ENCODE measurements at regions not wholly inside any gene's neighbourhood (a gene's known extent, or its start where the extent isn't known, plus 50 kb on each side); places are given as distances from the start of the nearest gene placed in this dataset.

GRCh38 chr12:113759135-113759534 lies 207.0 kb downstream of the RBM19 start:
- H3K36me3 ChIP-seq, result no peaks in the 10 kb centered on the region
- H3K4me3 ChIP-seq, result no peak overlapping the region
- peaks cover 0 to 88% (median 2%) of the 10 kb centered on the region in 4 donors for H3K27me3 ChIP-seq
- no peak for DNase-seq
- H3K27ac ChIP-seq, result no peak overlapping the region
- H3K9me3 ChIP-seq, result no peaks in the 10 kb centered on the region
- intact Hi-C loops (cut with DNase I), result no loop called here
- WGBS, 2 donors, result 85 to 92% methylated on average over 2 of the region's 2 CpGs
- no peaks in the 10 kb centered on the region for H3K4me1 ChIP-seq
- TF ChIP-seq POLR2A (IDR thresholded peaks at IDR 0.05) (no peak), CTCF (IDR thresholded peaks at IDR 0.05) (no peak)

- 58 to 68% methylated on average over 6 of the region's 6 CpGs for WGBS, 2 donors
- TF ChIP-seq POLR2A (IDR thresholded peaks at IDR 0.05) (no peak), CTCF (IDR thresholded peaks at IDR 0.05) (no peak)
- Histone ChIP-seq H3K27me3 (peaks cover 0 to 88% (median 2%) of the 10 kb centered on the region in 4 donors), H3K4me3 (no peak overlapping the region), H3K9me3 (no peaks in the 10 kb centered on the region), H3K36me3 (no peaks in the 10 kb centered on the region), H3K4me1 (no peaks in the 10 kb centered on the region), H3K27ac (no peak overlapping the region)
- intact Hi-C loops (cut with DNase I), result no loop called here
- no peak for DNase-seq
These were observed 207.8 kb downstream of the RBM19 start for GRCh38 chr12:113758165-113758924.

GRCh38 chr12:113757221-113758002 lies 208.7 kb downstream of the RBM19 start:
- Histone ChIP-seq H3K9me3 (no peaks in the 10 kb centered on the region), H3K4me1 (no peaks in the 10 kb centered on the region), H3K4me3 (no peak overlapping the region), H3K27me3 (peaks cover 0 to 87% (median 2%) of the 10 kb centered on the region in 4 donors), H3K36me3 (no peaks in the 10 kb centered on the region), H3K27ac (no peak overlapping the region)
- no peak for DNase-seq
- TF ChIP-seq POLR2A (IDR thresholded peaks at IDR 0.05) (no peak), CTCF (IDR thresholded peaks at IDR 0.05) (no peak)
- intact Hi-C loops (cut with DNase I), result no loop called here
- 54 to 55% methylated on average over 8 to 11 of the region's 14 CpGs for whole genome bisulfite sequencing, 2 donors

GRCh38 chr12:113756609-113757008 lies 209.5 kb downstream of the RBM19 start:
- Histone ChIP-seq H3K27me3 (peaks cover 0 to 86% (median 2%) of the 10 kb centered on the region in 4 donors), H3K27ac (no peak overlapping the region), H3K36me3 (no peaks in the 10 kb centered on the region), H3K9me3 (no peaks in the 10 kb centered on the region), H3K4me3 (no peak overlapping the region), H3K4me1 (no peaks in the 10 kb centered on the region)
- TF ChIP-seq POLR2A (IDR thresholded peaks at IDR 0.05) (no peak), CTCF (IDR thresholded peaks at IDR 0.05) (no peak)
- WGBS, 2 donors, result 43 to 53% methylated on average over 4 of the region's 4 CpGs
- DNase-seq, result no peak
- intact Hi-C loops (cut with DNase I), result no loop called here

- no peaks in the 10 kb centered on the region for H3K4me1 ChIP-seq
- H3K27ac ChIP-seq, result no peak overlapping the region
- no peak overlapping the region for H3K4me3 ChIP-seq
- DNase-seq, result no peak
- no peaks in the 10 kb centered on the region for H3K36me3 ChIP-seq
- TF ChIP-seq POLR2A (IDR thresholded peaks at IDR 0.05), result no peak
- no peak for TF ChIP-seq CTCF (IDR thresholded peaks at IDR 0.05)
- WGBS, 2 donors, result 76 to 79% methylated on average over 2 to 5 of the region's 5 CpGs
- peaks cover 0 to 73% (median 0%) of the 10 kb centered on the region in 4 donors for H3K27me3 ChIP-seq
- intact Hi-C loops (cut with DNase I), result no loop called here
- H3K9me3 ChIP-seq, result no peaks in the 10 kb centered on the region
These were observed 211.0 kb downstream of the RBM19 start for GRCh38 chr12:113755098-113755497.
